ENCODE measurements at regions not wholly inside any gene's neighbourhood (a gene's known extent, or its start where the extent isn't known, plus 50 kb on each side); places are given as distances from the start of the nearest gene placed in this dataset.

GRCh38 chr4:99712099-99712498, 54.5 kb upstream of the C4orf54 start:
- TF ChIP-seq CTCF (conservative IDR thresholded peaks at IDR 0.05) (no peak), ZFX (IDR thresholded peaks at IDR 0.05) (no peak)

All from C4-2B (cell line).